H1 (cell line): ENCODE measurements at regions not wholly inside any gene's neighbourhood (a gene's known extent, or its start where the extent isn't known, plus 50 kb on each side); places are given as distances from the start of the nearest gene placed in this dataset.

Source experiments
- CTCF ChIA-PET: fragments of 300-600 bp; sonication (Branson Sonifier 250); formaldehyde crosslinking; loops from one replicate; lab custom pipeline; 2021; ENCODE audit not compliant: partially characterized antibody; lab: Charles Lee
- POLR2A ChIA-PET: fragments of 300-600 bp; sonication (Branson Sonifier 250); formaldehyde crosslinking; loops from one replicate; lab custom pipeline; 2021; ENCODE audit warnings: inconsistent platforms; ENCODE audit not compliant: partially characterized antibody; lab: Charles Lee
- DNase-seq, 2 experiments: peaks; one replicate each; pipeline versions ENCODE4 v3.0.0 to v3.0.0-alpha.2; 2010 to 2022; ENCODE audit warnings: low spot score in 2 of 2, low read depth in 1 of 2, mixed read lengths in 1 of 2
- FAIRE-seq: peaks from 2 replicates; lab custom pipeline; 2011; peaks lifted over from hg19 to GRCh38; lab: Jason Lieb, UNC
- H2AFZ ChIP-seq: 2 replicates; pipeline ENCODE4 v1.8.1; 2012; ENCODE audit warnings: low read length, inconsistent platforms
- H2AK5ac ChIP-seq: 2 replicates; pipeline ENCODE4 v1.6.1; 2013; ENCODE audit warnings: low read depth, low read length
- H2BK120ac ChIP-seq: replicated peaks from 2 replicates; pipeline ENCODE3; 2013; ENCODE audit warnings: low read depth, low read length, inconsistent platforms
- H2BK12ac ChIP-seq: 2 replicates; pipeline ENCODE4 v1.6.1; 2013; ENCODE audit warnings: low read depth, low read length
- H2BK15ac ChIP-seq: 2 replicates; pipeline ENCODE4 v1.6.1; 2013; ENCODE audit warnings: low read length
- H2BK20ac ChIP-seq: 2 replicates; pipeline ENCODE4 v1.6.1; 2013; ENCODE audit warnings: low read length
- H2BK5ac ChIP-seq: 2 replicates; pipeline ENCODE4 v1.6.1; 2013; ENCODE audit warnings: low read depth, low read length
- H3K14ac ChIP-seq: 2 replicates; pipeline ENCODE4 v1.6.1; 2013; ENCODE audit warnings: inconsistent platforms; ENCODE audit not compliant: insufficient read length
- H3K18ac ChIP-seq: 2 replicates; pipeline ENCODE4 v1.6.1; 2013; ENCODE audit warnings: low read length; ENCODE audit errors: extremely low read depth
- H3K23ac ChIP-seq: 2 replicates; pipeline ENCODE4 v1.6.1; 2013; ENCODE audit warnings: inconsistent platforms; ENCODE audit not compliant: insufficient read length
- H3K23me2 ChIP-seq: 2 replicates; pipeline ENCODE4 v1.6.1; 2013; ENCODE audit warnings: low read depth, low read length
- H3K27ac ChIP-seq: 2 replicates; pipeline ENCODE4 v1.6.1; 2011; ENCODE audit warnings: low read depth, low read length, inconsistent platforms
- H3K27me3 ChIP-seq, 4 experiments: replicated peaks in 1 of 4; 1 replicate in 1 of 4; 2 replicates in 3 of 4; pipeline versions ENCODE4 v1.6.1 to v1.8.1; 2011 to 2013; ENCODE audit warnings: low read length in 3 of 4, mild to moderate bottlenecking in 3 of 4, inconsistent platforms in 2 of 4, mixed read lengths in 2 of 4, moderate library complexity in 1 of 4; ENCODE audit not compliant: control insufficient read depth in 3 of 4, insufficient read depth in 3 of 4; ENCODE audit errors: extremely low read depth in 1 of 4
- H3K36me3 ChIP-seq, 4 experiments: 2 replicates each; pipeline versions ENCODE4 v1.6.1 to v1.8.1; 2011 to 2013; ENCODE audit warnings: mild to moderate bottlenecking in 4 of 4, low read length in 3 of 4, moderate library complexity in 2 of 4, control low read depth in 1 of 4, inconsistent platforms in 1 of 4; ENCODE audit not compliant: insufficient read depth in 4 of 4, control insufficient read depth in 2 of 4
- H3K4ac ChIP-seq: replicated peaks from 2 replicates; pipeline ENCODE3; 2013; ENCODE audit warnings: low read length, low read depth, mixed read lengths, inconsistent platforms; ENCODE audit not compliant: insufficient read length
- H3K4me1 ChIP-seq, 4 experiments: replicated peaks in 1 of 4; 1 replicate in 1 of 4; 2 replicates in 3 of 4; pipeline versions ENCODE4 v1.6.1 to v1.8.1; 2011 to 2013; ENCODE audit warnings: low read length in 3 of 4, inconsistent platforms in 2 of 4, mixed read lengths in 1 of 4; ENCODE audit not compliant: insufficient read depth in 4 of 4, control insufficient read depth in 3 of 4
- H3K4me2 ChIP-seq, 2 experiments: 2 replicates each; pipeline versions ENCODE4 v1.6.1 to v1.8.1; 2011 to 2013; ENCODE audit warnings: low read depth in 2 of 2, low read length in 2 of 2, control low read depth in 1 of 2, inconsistent platforms in 1 of 2, mild to moderate bottlenecking in 1 of 2; ENCODE audit not compliant: insufficient read depth in 1 of 2
- H3K4me3 ChIP-seq, 4 experiments: fragments of 200-600, 300-600 bp in 1 of 4; sonication (generic), shearing (Covaris generic), sonication (Bioruptor Twin) in 1 of 4; 2 replicates each; pipeline versions ENCODE4 v1.5.1 to v1.8.1; 2011 to 2016; ENCODE audit warnings: low read length in 4 of 4, low read depth in 3 of 4, control low read depth in 2 of 4, inconsistent platforms in 2 of 4, mild to moderate bottlenecking in 2 of 4, mixed read lengths in 1 of 4, moderate library complexity in 1 of 4; ENCODE audit not compliant: insufficient read depth in 2 of 4; ENCODE audit errors: extremely low read depth in 1 of 4
- H3K56ac ChIP-seq: replicated peaks from 2 replicates; pipeline ENCODE3; 2013; ENCODE audit warnings: low read depth, mild to moderate bottlenecking, mixed read lengths, low read length, inconsistent platforms; ENCODE audit not compliant: insufficient read length
- H3K79me1 ChIP-seq: 2 replicates; pipeline ENCODE4 v1.6.1; 2013; ENCODE audit warnings: low read depth, low read length, control low read depth
- H3K79me2 ChIP-seq, 2 experiments: 2 replicates each; pipeline versions ENCODE4 v1.6.1 to v1.8.1; 2012 to 2013; ENCODE audit warnings: low read length in 2 of 2, mild to moderate bottlenecking in 2 of 2, inconsistent platforms in 1 of 2; ENCODE audit not compliant: insufficient read depth in 2 of 2, control insufficient read depth in 1 of 2
- H3K9ac ChIP-seq, 4 experiments: replicated peaks in 1 of 4; 1 replicate in 1 of 4; 2 replicates in 3 of 4; pipeline versions ENCODE4 v1.6.1 to v1.8.1; 2011 to 2013; ENCODE audit warnings: low read depth in 3 of 4, low read length in 3 of 4, control low read depth in 2 of 4, mild to moderate bottlenecking in 2 of 4, moderate library complexity in 2 of 4, inconsistent platforms in 1 of 4; ENCODE audit errors: extremely low read depth in 1 of 4
- H3K9me3 ChIP-seq, 2 experiments: 2 replicates each; pipeline versions ENCODE4 v1.6.1 to v1.8.1; 2012 to 2013; ENCODE audit warnings: mild to moderate bottlenecking in 2 of 2, moderate library complexity in 2 of 2, control low read depth in 1 of 2, inconsistent platforms in 1 of 2, low read depth in 1 of 2, low read length in 1 of 2, mixed read lengths in 1 of 2; ENCODE audit not compliant: insufficient read depth in 2 of 2
- H4K20me1 ChIP-seq, 2 experiments: replicated peaks in 1 of 2; 2 replicates each; pipeline versions ENCODE3 to v1.8.1; 2011 to 2013; ENCODE audit warnings: inconsistent platforms in 2 of 2, low read length in 2 of 2, mild to moderate bottlenecking in 1 of 2; ENCODE audit not compliant: insufficient read depth in 2 of 2, control insufficient read depth in 1 of 2
- H4K5ac ChIP-seq: 2 replicates; pipeline ENCODE4 v1.6.1; 2013; ENCODE audit warnings: low read length, low read depth, mixed read lengths, inconsistent platforms; ENCODE audit not compliant: insufficient read length
- H4K8ac ChIP-seq: 2 replicates; pipeline ENCODE4 v1.8.0; 2013; ENCODE audit warnings: mild to moderate bottlenecking, moderate library complexity, low read length, inconsistent platforms; ENCODE audit not compliant: insufficient read depth; ENCODE audit errors: extremely low read depth
- H4K91ac ChIP-seq: replicated peaks from 2 replicates; pipeline ENCODE3; 2013; ENCODE audit warnings: low read length, mixed read lengths, inconsistent platforms; ENCODE audit not compliant: insufficient read length
- CTCF ChIP-seq, 3 experiments: IDR thresholded peaks; 1 replicate in 2 of 3; 2 replicates in 1 of 3; pipeline versions ENCODE4 v1.5.1 to v1.6.1; 2011; ENCODE audit warnings: low read length in 3 of 3, mild to moderate bottlenecking in 3 of 3, inconsistent platforms in 2 of 3, low read depth in 1 of 3, moderate library complexity in 1 of 3; ENCODE audit not compliant: insufficient read depth in 1 of 3; ENCODE audit errors: control extremely low read depth in 1 of 3
- GABPA ChIP-seq: IDR thresholded peaks from 2 replicates; pipeline ENCODE4 v1.6.1; 2011; ENCODE audit warnings: mild to moderate bottlenecking, low read length, moderate library complexity, borderline replicate concordance; ENCODE audit not compliant: insufficient read depth
- RAD21 ChIP-seq, 2 experiments: IDR thresholded peaks in 1 of 2; conservative IDR thresholded peaks in 1 of 2; 2 replicates each; pipeline ENCODE4 v1.6.1; 2011; ENCODE audit warnings: low read depth in 2 of 2, low read length in 2 of 2, improper control_type of control experiment in 1 of 2, inconsistent platforms in 1 of 2, mild to moderate bottlenecking in 1 of 2, moderate library complexity in 1 of 2
- WGBS, 2 experiments: shearing (Covaris generic) in 1 of 2; methylation state at CpG; one replicate each; pipeline versions ENCODE4 v1.1.6 to v1.1.7; 2013 to 2015; ENCODE audit warnings: low lambda C conversion rate in 2 of 2, mixed read lengths in 2 of 2, inconsistent platforms in 1 of 2, low coverage in 1 of 2, missing lambda C conversion rate in 1 of 2; ENCODE audit not compliant: insufficient replicate concordance in 2 of 2, insufficient coverage in 1 of 2, insufficient read length in 1 of 2; ENCODE audit errors: extremely low coverage in 1 of 2, missing lambda C conversion rate in 1 of 2; 5-methylcytosine and 5-hydroxymethylcytosine counted together

GRCh38 chr15:97804950-97805349, 155.6 kb upstream of the ARRDC4 start:
- Histone ChIP-seq H3K36me3 (no peaks in the 10 kb centered on the region), H3K9ac (no peak overlapping the region), H3K23me2 (no peaks in the 10 kb centered on the region), H2BK120ac (no peak overlapping the region), H3K56ac (no peak overlapping the region), H4K5ac (no peak overlapping the region), H2BK15ac (no peak overlapping the region), H3K4me1 (no peaks in the 10 kb centered on the region), H3K18ac (no peak overlapping the region), H3K14ac (no peak overlapping the region), H4K20me1 (no peaks in the 10 kb centered on the region), H3K23ac (no peak overlapping the region), H2BK12ac (no peak overlapping the region), H3K27me3 (no peaks in the 10 kb centered on the region), H2AFZ (peak overlapping the region; percentile 98), H3K4ac (no peak overlapping the region), H4K91ac (no peak overlapping the region), H3K79me1 (no peaks in the 10 kb centered on the region), H2BK5ac (no peak overlapping the region), H2BK20ac (no peak overlapping the region), H3K27ac (no peak overlapping the region), H3K79me2 (no peaks in the 10 kb centered on the region), H2AK5ac (no peak overlapping the region), H3K4me2 (no peak overlapping the region), H3K9me3 (no peaks in the 10 kb centered on the region), H4K8ac (no peak overlapping the region), H3K4me3 (no peak overlapping the region)
- no peak for DNase-seq
- CTCF ChIA-PET, result interaction anchor here (0.7 to 2.3 kb wide), 8 partner anchors 9 to 873 kb away, joined by 3 to 7 read pairs (median 4); no protein-coding TSS in a partner anchor
- FAIRE-seq, result no peak
- 90% methylated on average over 3 of the region's 3 CpGs; no CpG with 5 or more reads in 1 of the 2 experiments for WGBS, 2 experiments
- POLR2A ChIA-PET, result no interaction called here
- 0 out of 4 replicates have a peak, but pooled peaks of 1 of the 2 experiments have one; percentile 9 for TF ChIP-seq RAD21 (IDR thresholded peaks at IDR 0.05 in 1 of 2, conservative IDR thresholded peaks at IDR 0.05 in 1 of 2; ENCODE audit: low read depth in 2 of 2, low read length in 2 of 2)
- no peak for TF ChIP-seq GABPA
- peak; percentile 7 to 39 (median 28); a peak in 3 of 4 replicates for TF ChIP-seq CTCF (IDR thresholded peaks at IDR 0.05; ENCODE audit: control extremely low read depth in 1 of 3, insufficient read depth in 1 of 3, low read depth in 1 of 3, low read length in 3 of 3)
